HuH-7.5 (cell line): ENCODE measurements at regions not wholly inside any gene's neighbourhood (a gene's known extent, or its start where the extent isn't known, plus 50 kb on each side); places are given as distances from the start of the nearest gene placed in this dataset.
A peak's percentile ranks its signal among the peaks of the same experiment; 100 is the strongest.
"Not testable (repeated sequence)": the region's sequence is repeated elsewhere in the genome, so short reads cannot be mapped to it uniquely, and the experiment has no call there.

Source experiments
- DNase-seq: peaks from one replicate; pipeline ENCODE4 v3.0.0; 2011; ENCODE audit warnings: low spot score

- no peak for DNase-seq
Measured at GRCh38 chr17:14733376-14733775, 432.5 kb downstream of the HS3ST3B1 start.

GRCh38 chr17:14732211-14732610, 431.3 kb downstream of the HS3ST3B1 start:
- no peak for DNase-seq

GRCh38 chr17:14731591-14731990, 430.7 kb downstream of the HS3ST3B1 start:
- no peak for DNase-seq

GRCh38 chr17:14730821-14731220, 429.9 kb downstream of the HS3ST3B1 start:
- DNase-seq, result no peak

- DNase-seq, result no peak
Measured at GRCh38 chr17:14725729-14726128, 424.8 kb downstream of the HS3ST3B1 start.

- DNase-seq, result no peak
Measured at GRCh38 chr17:14724770-14725169, 423.9 kb downstream of the HS3ST3B1 start.

GRCh38 chr17:14723349-14723748, 422.5 kb downstream of the HS3ST3B1 start:
- DNase-seq, result not testable (repeated sequence)

- no peak for DNase-seq
Measured at GRCh38 chr17:14719942-14720341, 419.1 kb downstream of the HS3ST3B1 start.

- no peak for DNase-seq
Measured at GRCh38 chr17:14717859-14718258, 417.0 kb downstream of the HS3ST3B1 start.

GRCh38 chr17:14715561-14715960, 414.7 kb downstream of the HS3ST3B1 start:
- DNase-seq, result no peak

GRCh38 chr17:14712611-14713021, 411.7 kb downstream of the HS3ST3B1 start:
- DNase-seq, result no peak

GRCh38 chr17:14704121-14704520, 403.2 kb downstream of the HS3ST3B1 start:
- DNase-seq, result no peak

GRCh38 chr17:14701886-14702285, 401.0 kb downstream of the HS3ST3B1 start:
- DNase-seq, result no peak

GRCh38 chr17:14699574-14700185, 398.8 kb downstream of the HS3ST3B1 start:
- DNase-seq, result peak; percentile 23

- no peak for DNase-seq
Measured at GRCh38 chr17:14693382-14693781, 392.5 kb downstream of the HS3ST3B1 start.

GRCh38 chr17:14690704-14691103, 389.8 kb downstream of the HS3ST3B1 start:
- no peak for DNase-seq

- no peak for DNase-seq
Measured at GRCh38 chr17:14688134-14688533, 387.3 kb downstream of the HS3ST3B1 start.

- DNase-seq, result no peak
Measured at GRCh38 chr17:14672830-14673229, 371.9 kb downstream of the HS3ST3B1 start.

GRCh38 chr17:14670861-14671260, 370.0 kb downstream of the HS3ST3B1 start:
- DNase-seq, result no peak

- DNase-seq, result no peak
Measured at GRCh38 chr17:14664511-14664910, 363.6 kb downstream of the HS3ST3B1 start.

GRCh38 chr17:14641117-14641516, 340.2 kb downstream of the HS3ST3B1 start:
- DNase-seq, result no peak

GRCh38 chr17:14637260-14637659, 336.4 kb downstream of the HS3ST3B1 start:
- DNase-seq, result no peak

- DNase-seq, result no peak
Measured at GRCh38 chr17:14630621-14631020, 329.7 kb downstream of the HS3ST3B1 start.

GRCh38 chr17:14630046-14630445, 329.2 kb downstream of the HS3ST3B1 start:
- no peak for DNase-seq
